Right lung (tissue), 2 donors: ENCODE measurements at regions not wholly inside any gene's neighbourhood (a gene's known extent, or its start where the extent isn't known, plus 50 kb on each side); places are given as distances from the start of the nearest gene placed in this dataset.
A peak's percentile ranks its signal among the peaks of the same experiment; 100 is the strongest.

Experiments used
- DNase-seq, 2 donors: peaks; one replicate each; pipeline ENCODE4 v3.0.0-alpha.2; 2013

GRCh38 chr4:149296503-149296902 is 519.1 kb downstream of the IQCM start:
- peak in 1 of 2 donors; percentile 4 for DNase-seq

- no peak for DNase-seq
Measured at GRCh38 chr4:149296084-149296483, 519.6 kb downstream of the IQCM start.

DNA sequence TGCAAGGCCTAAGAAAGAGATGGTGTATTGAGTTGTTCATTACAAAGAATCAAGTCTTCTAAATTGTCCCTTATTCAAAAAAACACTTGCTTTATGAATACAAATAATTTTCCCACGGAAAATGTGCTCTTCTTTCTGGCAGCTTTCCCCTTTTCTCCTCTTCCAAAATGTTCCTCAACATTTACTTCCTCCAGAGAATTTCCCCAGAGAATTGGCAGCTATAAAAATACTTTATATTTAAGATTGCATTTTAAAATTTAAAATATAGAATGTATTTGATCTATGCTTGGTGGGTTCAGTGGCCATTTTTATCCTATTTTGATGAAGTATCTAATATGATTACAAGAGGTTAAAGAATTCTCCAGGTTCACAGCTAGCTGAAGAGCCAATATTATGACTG is 521.0 kb downstream of the IQCM start:
- DNase-seq = no peak

- DNase-seq = no peak
Measured at GRCh38 chr4:149293046-149293649, 522.5 kb downstream of the IQCM start.

GRCh38 chr4:149292425-149293007 is 523.1 kb downstream of the IQCM start:
- no peak for DNase-seq

GRCh38 chr4:149291463-149291862 is 524.2 kb downstream of the IQCM start:
- DNase-seq = peak; percentile 26 to 32

DNA sequence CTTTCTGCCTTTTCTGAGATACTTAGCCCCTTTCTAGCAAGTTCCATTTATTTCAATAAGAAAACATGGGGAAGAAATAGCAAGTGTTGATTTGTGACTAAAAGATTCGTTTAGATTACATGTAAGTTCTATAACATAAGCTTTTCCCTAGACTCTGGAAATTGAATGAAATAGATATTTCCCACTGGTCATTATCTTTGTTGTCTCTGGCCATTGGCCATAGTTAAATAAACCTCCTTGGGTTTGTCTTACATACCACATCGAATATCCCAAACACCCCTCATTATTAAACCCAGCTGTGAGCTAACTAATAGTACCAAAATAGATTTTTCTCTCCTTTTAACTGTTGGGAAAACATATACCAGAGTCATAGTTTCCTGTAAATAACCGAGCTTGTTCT is 534.8 kb downstream of the IQCM start:
- no peak for DNase-seq

GRCh38 chr4:149279776-149280175 is 535.9 kb downstream of the IQCM start:
- no peak for DNase-seq

- DNase-seq = no peak
Measured at GRCh38 chr4:149279331-149279730, 536.3 kb downstream of the IQCM start.

- no peak for DNase-seq
Measured at GRCh38 chr4:149277705-149278104, 537.9 kb downstream of the IQCM start.

DNA sequence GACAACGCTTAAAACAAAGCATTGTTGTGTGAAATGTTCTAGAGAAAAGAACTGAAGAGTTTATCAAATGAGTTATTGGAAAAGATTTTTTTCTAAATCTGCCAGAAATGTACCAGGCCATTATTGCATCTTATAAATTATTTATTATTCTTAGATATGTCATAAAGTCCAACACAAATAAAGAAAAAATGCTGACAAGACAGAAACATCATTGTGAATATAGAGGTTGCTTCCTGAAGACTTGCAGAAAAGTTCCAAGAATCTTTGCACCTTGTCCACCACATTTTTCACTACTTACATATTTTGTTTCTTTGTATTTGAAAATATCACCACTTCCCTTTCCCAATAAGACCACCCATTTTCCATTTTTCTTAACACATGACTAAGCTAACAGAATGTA is 545.8 kb downstream of the IQCM start:
- DNase-seq = no peak

GRCh38 chr4:149266301-149266700 is 549.3 kb downstream of the IQCM start:
- no peak for DNase-seq

DNA sequence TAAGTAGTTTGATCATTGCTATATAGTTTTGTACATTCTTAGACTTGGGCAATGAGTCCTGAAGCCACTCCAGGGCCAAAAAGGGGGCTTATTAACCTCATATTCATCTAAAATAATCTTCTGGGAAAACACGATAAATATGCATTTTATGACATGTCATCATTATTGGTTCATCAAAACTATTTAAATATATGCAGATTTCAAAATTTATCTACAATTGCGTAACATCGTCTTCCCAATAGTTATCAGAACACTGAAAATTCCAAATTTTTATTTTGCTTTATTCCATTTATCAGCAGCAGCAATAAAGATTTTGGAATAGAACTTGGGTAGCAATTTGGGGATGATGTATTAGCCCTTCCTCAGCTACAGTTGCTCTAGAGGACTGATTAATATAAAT is 550.0 kb downstream of the IQCM start:
- no peak for DNase-seq

DNA sequence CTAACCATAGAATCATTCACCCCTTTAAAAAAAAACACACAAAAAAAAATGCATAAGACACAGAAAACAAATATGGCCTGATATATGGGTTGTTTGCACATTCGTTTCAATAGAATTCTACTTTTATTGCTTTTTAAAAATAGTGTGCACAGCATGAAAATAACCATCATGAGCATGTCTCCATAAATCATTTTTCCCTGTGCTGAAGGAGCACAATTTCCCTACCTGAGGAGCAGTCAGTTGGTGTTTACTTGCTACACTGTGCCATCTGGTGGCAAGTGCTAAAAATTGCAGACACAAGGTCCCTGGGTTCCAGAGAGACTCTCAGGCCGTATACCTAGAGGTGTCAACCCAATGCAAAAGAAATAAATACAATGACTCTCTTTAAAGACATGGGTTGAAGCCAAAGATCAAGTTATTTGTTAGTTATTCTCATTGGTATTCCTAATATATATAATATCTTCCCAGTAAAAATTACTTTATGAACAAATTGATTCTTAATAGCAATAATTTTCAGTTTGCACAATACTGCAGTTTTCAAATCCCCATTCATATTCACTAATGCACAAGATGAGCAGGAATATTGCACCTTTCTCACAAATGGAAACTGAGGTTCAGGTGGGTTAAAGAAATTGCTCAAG is 551.4 kb downstream of the IQCM start:
- no peak for DNase-seq

DNA sequence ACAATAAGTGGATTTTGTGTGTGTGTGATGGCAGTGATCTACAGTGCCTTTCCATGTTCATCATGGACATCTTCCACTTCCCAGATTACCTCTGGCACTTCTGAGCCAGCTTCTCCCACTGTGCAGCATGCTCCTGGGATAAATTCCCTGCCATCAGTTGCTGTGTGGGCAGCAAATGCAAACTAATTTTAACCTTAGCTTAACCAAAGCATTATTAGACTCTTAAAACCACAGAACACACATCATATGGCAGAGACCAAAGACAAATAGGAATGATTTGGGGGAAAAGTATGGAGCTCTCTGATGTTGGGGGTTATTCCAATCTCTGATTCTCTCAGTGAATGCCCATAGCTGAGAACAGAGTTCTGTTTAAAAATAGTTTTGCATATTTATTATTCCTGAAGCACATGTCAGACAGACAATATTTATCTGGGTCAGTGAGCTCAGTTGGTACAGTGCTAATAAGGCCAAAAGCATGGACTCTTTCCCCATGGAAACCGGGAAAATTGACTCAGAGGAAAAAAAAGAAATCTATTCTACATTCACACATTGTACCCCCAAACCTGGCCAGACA is 567.4 kb downstream of the IQCM start:
- no peak for DNase-seq

DNA sequence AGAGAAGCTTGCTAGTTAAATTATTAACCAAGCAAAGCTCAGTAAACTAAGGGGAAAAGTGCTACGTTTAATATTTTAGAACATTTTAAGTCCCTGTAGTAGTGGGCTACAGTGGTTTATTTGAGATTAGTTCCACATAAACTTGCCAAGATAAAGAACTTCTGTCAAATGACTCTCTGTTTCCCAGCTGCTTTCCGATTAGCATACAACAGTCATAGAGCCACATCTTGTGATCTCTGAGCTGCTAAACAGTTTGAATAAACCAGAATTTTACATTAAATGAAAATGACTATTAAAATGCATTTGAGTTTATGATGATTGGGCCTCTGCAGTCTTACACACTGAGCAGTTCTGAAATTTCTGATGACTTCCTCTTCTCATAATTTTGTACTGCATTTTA is 568.5 kb downstream of the IQCM start:
- DNase-seq = no peak

DNA sequence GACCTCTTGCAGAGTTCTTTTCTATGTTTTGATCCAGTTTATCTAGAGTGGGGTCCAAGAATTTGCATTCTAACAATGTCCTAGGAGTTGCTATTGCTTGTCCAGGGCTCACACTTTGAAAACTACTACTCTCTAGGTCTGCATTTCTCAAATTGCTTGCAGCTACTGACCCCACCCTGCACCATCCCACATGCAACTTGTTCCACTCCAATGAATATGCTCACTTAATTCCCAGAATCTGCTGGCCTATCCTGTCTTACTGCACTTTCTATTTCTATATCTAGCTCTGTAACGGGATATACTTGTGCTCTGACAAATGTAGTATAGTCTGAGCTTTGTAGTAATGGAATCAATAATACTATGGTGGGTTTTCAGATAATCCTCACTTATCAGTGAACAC is 570.3 kb downstream of the IQCM start:
- DNase-seq = no peak

DNA sequence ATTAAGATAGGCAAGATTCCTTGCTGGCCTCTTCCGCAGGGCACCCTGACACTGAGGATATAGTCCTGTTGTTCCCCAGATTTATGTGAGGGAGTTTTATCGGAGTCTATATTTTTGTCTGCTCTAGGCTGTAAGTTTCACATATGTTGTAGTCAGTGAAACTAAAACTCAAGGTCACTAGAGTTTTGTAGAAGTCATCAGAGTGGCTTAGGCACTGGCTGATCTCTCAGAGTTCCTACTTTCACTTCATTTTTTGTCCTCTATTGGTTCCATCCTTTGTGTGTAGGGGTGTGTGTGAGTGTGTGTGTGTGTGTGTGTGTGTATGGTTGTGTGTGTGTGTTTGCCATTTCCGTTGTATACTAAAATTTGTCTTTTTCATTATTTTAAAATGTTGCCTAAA is 577.5 kb downstream of the IQCM start:
- DNase-seq = no peak

DNA sequence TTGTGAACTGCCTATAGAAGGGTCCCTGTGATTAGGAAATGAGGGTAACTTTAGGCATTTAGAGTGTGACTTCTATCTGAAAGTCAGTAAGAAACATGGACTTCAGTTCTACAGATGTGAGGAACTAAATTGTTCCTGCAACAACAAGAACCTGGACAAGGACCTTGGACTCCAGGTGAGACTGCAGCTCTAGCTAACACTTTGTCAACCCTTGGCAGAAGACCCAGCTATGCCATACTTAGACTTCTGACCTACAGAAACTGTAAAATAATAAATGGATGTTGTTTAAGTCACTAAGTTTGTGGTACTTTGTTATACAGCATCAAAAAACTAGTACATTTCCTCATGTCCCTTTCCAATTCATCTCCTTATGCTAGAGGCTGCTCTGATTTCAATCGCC is 580.8 kb downstream of the IQCM start:
- DNase-seq = no peak

- DNase-seq = no peak
Measured at GRCh38 chr4:149223659-149224058, 592.0 kb downstream of the IQCM start.

- no peak for DNase-seq
Measured at GRCh38 chr4:149218672-149219071, 597.0 kb downstream of the IQCM start.

DNA sequence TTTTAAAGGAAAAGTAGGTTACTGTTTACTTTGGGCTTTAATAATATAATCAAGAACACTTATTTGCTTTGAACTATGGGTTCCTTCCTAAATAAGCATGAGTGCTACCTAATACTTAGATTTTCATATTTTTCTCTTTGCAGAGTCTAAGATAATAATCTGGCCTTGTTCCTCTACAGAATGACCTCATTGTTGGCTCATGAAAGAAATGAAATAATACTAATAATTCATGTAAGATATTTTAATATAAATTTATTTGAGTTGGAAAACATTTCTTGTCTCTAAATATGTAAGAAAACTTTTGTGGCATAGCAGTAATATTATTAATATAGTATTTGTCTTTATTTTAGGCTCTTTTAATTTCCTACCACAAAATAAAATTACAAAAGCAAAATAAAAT is 601.3 kb downstream of the IQCM start:
- no peak for DNase-seq

- no peak for DNase-seq
Measured at GRCh38 chr4:149211876-149212275, 603.8 kb downstream of the IQCM start.
